KBM-7 (cell line): ENCODE measurements at regions not wholly inside any gene's neighbourhood (a gene's known extent, or its start where the extent isn't known, plus 50 kb on each side); places are given as distances from the start of the nearest gene placed in this dataset.

Experiments
- DNase-seq: peaks from one replicate; pipeline ENCODE4 v3.0.0-alpha.2; 2015
- in situ Hi-C: fragments of 300-500 bp; cut with MboI; formaldehyde crosslinking; loops from 2 replicates; pipeline ENCODE4 v1.14.3; 2020; ENCODE audit warnings: low sequenced_read_pairs, low pct_unique_long_range_greater_than_20kb, mixed read lengths

DNA sequence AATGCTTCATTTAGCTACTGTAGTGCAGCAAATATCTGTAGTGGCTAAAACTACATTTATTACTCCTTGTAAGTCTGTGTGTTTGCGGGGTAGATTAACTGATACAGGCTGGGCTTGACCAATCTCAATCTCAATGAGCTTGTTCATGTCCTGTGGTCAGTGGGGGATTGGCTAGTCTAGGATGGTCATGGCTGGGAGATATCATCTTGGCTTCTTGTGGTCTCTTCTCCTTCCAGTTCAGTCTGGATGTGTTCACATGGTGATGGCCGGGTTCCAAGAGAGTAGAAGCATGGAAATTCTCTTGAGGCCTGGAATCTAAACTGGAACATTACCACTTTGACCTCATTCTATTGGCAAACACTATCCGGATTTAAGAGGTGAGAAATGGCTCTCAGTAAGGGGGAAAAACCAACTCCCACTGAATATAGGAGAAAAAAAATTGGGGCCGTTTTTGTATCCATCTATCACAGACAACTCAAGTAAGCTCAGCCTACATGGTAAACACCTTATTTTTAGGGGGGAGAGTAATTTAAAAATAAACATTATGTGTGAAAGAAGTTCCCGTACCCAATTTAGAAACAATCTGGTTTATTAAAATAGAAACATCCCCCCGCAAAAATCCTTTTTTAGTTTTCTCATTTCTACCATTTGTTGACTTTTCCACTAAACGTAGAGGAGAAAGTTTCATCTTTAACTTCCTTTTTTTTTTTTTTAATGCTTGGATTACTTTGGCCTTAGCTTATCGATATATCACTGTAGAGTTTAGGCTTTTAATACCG, 284.9 kb upstream of the TBC1D5 start:
- in situ Hi-C loops = no loop called here
- DNase-seq = peak; percentile 25

DNA sequence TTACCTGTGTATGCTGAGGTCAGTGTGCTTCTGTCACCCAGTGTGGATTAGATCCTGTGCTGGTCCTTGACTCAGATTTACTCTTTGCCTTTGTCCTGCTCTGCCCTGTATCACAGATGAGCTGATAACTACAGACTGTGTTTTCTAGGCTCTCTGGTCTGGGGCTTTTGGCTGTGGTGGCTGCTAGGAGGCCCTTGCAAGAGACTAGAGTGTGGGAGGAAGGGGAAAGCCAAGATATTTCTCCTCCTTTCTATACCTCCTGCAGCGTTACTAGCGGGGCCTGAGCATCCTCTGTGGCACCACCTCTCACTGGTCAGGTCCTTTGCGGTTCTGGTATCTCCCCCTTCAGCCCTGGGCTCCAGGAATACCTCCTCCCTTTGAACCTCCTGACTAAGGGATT, 282.3 kb upstream of the TBC1D5 start:
- DNase-seq = no peak
- in situ Hi-C loops = no loop called here

DNA sequence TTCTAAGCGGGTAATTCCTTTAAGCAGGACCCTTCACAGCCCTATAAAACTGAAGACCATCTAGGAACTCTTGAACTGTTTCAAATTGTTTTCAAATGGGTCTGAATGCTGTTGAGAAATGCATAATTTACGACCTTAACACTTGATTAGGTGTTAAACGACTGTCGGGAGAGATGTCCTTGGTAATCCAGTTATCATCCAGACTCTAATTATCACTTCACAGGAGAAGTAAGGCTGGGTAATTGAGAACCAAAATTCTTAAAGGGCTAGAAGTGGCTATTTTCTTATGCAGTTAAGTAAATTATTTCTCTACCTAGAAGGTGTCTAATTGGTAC, 276.7 kb upstream of the TBC1D5 start:
- in situ Hi-C loops = no loop called here
- no peak for DNase-seq

DNA sequence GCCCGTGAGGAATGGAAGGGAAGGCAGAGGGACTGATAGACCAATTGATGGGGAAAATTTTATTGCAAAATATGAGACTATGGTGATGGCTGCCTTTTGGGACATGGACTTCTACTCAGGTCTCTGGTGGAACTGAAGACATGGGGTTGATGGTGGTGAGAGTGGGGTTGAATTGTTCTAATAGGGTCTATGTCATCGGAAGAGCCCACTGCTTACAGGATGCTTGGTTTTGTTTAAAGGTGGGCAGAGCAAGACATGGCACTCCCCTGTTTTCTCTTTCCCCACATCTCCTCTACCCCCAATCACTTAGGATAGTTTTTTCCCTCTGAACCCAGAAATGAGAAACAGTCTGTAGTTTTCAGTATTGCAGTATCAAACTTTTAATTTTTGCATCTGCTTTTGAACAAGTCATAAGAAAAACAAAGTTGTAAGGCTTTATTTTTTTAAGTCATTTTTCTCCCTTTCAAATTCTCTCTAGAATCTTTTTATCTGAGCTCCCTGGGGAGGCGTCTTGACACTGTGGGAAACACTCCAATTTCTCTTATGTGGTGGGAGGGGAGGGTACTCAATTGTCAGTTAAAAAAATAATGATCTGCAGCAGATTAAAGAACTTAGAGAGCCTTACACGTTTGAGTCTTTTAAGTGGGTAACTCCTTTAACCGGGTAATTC, 276.2 kb upstream of the TBC1D5 start:
- in situ Hi-C loops = no loop called here
- no peak for DNase-seq

DNA sequence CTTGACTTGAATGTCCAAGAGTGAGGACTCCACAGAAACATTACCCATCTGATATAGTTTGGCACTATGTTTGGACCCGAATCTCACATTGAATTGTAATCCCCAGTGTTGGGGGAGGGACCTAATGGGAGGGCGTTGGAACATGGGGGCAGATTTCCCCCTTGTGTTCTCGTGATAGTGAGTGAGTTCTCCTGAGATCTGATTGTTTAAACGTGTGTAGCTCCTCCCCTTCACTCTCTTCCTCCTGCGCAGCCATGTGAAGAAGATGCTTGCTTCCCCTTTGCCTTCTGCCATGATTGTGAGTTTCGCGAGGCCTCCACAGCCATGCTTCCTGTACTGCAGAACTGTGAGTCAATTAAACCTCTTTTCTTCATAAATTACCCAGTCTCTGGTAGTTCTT, 273.9 kb upstream of the TBC1D5 start:
- no peak for DNase-seq
- in situ Hi-C loops = no loop called here

DNA sequence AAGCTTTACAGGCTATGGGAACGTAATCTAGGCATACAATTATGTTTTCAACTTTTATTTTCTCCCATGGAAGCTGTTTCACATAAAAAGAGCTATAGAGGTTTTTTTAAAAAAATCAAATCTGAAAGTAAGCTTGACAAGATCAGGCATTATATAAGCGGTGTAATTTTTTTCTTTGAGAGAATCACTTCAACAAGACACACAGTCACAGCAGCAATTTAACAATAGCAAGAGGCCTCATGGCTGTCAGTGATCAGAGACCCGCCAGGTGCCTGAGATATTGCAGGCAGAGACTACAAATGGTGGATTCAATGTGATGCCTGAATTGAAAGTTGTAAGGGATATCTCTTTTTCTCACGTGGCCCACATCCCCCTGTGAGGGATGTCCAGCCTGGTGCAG, 270.5 kb upstream of the TBC1D5 start:
- DNase-seq = no peak
- in situ Hi-C loops = no loop called here

DNA sequence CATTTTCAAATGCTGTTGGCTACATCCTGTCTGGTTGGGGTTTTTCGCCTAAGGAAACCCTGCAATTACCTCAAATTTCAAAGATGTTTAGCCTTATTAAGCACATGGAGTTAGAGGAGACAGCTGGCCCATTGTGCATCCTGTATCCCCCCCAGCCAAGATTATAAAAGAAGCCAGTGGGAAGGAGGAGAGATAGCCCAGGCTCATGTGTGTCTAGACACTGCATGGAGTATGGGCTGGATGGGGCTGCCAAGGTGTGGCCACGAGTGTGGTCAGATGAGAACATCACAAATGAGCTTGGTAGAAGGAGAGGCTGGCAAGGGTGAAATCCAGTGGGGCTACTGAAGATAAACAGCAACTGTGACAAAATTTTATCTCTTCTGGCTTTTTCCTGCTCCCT, 270.0 kb upstream of the TBC1D5 start:
- in situ Hi-C loops = no loop called here
- DNase-seq = no peak

DNA sequence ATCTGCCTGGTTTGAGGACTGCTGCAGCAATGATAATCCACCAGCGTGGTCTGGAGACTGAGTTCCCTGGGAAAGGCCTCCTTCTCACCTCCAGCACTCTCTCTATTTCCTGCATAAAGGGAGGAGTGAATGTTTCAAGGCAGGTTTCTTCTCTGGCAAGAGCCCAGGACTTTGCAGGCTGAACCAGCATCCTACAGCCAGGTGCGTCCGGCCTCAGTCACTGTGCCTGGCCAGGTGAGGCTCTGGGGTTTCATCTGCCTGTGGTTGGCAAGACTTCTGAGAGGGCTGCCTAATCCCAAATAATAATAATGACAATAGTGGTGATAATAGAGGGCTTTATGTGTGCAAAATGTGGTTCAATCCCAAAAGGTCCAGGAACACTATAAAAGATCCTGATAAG, 269.0 kb upstream of the TBC1D5 start:
- in situ Hi-C loops = no loop called here
- DNase-seq = no peak

DNA sequence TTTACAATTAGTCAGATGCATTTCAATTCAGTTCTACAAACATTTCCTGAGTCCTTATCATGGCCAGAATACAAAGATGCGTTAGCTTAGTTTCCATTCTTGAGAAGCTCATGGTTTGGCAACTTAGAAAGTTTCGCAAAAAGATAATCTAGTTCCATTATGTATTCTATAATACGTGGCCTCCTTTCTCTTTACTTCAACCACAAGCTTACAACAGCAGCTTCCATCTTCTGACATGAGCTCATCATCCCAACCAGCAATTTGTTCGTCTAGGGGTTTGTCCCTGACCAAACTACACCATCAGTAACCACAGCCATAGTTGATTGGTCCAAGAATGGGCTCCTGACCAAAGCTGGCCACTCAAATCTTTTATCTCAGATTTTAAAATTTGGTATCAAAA, 267.6 kb upstream of the TBC1D5 start:
- in situ Hi-C loops = no loop called here
- DNase-seq = no peak

DNA sequence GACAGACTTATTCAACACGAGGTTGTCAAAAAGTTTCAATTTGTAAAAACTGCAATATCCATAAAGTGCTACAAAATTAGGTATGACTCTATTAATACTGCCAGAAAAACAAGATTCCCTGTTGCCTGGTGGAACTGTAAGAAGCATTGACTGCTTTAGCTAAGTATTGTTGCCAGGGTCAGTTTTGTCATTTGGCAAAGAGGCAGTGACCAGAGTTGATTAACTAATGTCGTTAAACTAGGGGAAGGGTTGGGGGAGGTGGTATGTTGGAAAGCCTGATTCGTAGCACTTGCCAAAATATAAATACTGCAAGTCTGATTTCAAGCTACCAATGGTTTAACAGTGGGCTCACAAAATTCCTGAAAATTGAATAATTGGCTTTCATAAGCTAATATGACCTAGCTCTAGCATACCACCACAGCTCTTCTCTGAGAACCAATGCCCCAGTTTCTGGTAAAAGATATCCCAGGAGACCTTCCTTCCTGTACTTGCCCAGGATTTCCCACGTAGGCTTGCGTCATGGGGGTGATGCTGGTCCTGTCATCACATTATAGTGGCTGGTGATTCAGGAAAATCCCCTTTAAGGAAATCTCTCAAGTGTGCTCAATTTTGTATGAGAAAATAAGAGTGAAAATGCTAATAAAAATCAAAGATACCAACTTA, 266.4 kb upstream of the TBC1D5 start:
- in situ Hi-C loops = no loop called here
- no peak for DNase-seq

DNA sequence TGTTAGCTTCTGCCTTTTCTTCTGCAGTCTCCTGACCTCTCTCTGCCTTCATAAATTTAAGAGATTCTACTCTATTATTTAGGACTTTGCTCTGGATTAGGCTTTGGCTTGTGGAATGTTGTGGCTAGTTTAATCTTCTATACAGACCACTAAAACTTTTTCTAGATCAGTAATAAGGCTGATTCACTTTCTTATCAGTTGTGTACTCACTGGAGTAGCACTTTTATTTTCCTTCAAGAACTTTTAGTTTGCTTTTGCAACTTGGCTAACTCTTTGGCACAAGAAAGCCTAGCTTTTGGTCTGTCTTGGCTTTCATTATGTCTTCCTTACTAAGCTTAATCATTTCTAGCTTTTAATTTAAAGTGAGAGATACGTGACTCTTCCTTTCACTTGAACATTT, 265.5 kb upstream of the TBC1D5 start:
- in situ Hi-C loops = no loop called here

DNA sequence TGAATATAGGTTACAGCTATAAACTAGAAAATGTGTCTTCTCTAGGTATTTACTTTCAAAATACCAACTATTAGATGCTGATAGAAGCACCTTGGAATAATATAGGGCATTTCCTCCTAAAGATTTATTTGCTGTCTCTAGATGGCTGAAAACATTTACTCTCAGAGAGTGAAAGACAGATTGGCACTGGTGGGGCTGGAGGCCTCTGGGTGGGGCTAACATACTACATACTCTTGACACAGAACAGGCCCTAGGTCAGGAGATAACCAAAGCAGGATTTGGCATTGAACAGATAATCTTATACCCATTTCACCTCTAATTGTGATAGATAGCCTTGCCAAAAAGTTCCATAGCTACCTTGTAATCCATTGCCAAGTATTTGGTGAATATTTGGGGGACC, 253.3 kb upstream of the TBC1D5 start:
- in situ Hi-C loops = loop anchor here (25.0 kb wide), 1 partner anchor 217 kb away; no protein-coding TSS in a partner anchor

More for the DNA sequence above, 265.5 kb upstream of the TBC1D5 start:
- no peak for DNase-seq

DNA sequence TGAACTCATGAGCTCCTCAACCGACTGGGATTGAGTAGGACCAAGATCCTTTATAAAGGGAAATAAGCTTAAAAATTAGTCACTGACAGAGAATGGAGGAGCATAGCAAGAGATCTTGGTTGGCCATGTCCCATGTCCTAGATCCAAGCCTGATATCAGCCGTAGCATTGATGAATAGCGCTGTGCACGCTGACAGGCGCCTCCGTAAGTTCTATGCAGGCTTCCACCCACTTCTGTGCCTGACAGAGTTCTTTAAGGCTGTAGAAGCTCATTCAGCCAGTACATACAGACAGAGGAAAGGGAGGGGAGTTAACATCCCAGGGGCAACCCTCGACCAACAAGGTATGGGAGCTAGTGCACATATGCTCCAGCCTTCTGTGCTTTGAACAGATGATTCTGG, 251.7 kb upstream of the TBC1D5 start:
- no peak for DNase-seq
- in situ Hi-C loops = loop anchor here (25.0 kb wide), 1 partner anchor 218 kb away; no protein-coding TSS in a partner anchor

More for the DNA sequence above, 253.3 kb upstream of the TBC1D5 start:
- DNase-seq = peak; percentile 48

DNA sequence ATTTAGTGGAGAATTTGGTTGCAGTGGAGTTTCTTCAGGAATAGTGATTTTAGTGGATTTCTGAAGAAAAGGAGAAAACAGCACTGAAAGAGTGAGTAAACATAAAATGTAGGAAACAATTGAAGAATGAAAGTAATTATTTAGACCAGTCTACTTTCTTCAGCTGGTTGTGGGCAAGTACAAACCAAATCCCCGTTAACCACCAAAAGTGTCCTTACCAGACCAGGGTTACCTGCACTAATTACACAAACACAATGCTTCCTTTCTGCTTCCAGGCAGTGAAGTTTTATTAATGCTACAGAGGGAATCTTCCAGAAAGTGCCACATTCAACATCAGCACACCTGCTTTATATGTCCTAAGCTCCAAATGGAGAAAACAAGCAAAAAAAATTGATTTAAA, 248.0 kb upstream of the TBC1D5 start:
- no peak for DNase-seq
- in situ Hi-C loops = loop anchor here (25.0 kb wide), 1 partner anchor 222 kb away; no protein-coding TSS in a partner anchor

DNA sequence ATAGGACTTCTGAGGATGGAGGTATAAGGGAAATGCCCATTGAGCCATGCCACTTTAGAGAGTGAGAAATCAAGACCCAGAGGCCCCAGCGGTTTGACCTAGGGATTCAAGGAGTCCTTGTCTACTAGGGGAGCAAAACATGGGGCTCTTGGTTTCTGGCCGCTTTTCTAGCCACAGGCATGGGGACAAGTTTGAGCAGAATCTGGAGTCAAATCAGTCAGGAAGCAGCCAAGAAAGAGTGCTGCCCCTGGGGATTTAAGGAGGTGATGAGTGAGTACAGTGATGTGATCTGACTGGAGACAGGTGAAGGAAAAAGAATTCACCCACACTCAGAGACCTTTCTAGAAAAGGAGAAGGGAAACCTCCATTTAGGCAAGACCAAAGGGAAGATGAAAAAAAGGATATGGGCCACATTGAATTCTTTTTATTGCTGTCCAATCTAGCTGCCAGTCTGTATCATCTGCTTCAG, 244.0 kb upstream of the TBC1D5 start:
- in situ Hi-C loops = loop anchor here (10.0 to 25.0 kb wide), 2 partner anchors 138 to 226 kb away; no protein-coding TSS in a partner anchor
- no peak for DNase-seq

DNA sequence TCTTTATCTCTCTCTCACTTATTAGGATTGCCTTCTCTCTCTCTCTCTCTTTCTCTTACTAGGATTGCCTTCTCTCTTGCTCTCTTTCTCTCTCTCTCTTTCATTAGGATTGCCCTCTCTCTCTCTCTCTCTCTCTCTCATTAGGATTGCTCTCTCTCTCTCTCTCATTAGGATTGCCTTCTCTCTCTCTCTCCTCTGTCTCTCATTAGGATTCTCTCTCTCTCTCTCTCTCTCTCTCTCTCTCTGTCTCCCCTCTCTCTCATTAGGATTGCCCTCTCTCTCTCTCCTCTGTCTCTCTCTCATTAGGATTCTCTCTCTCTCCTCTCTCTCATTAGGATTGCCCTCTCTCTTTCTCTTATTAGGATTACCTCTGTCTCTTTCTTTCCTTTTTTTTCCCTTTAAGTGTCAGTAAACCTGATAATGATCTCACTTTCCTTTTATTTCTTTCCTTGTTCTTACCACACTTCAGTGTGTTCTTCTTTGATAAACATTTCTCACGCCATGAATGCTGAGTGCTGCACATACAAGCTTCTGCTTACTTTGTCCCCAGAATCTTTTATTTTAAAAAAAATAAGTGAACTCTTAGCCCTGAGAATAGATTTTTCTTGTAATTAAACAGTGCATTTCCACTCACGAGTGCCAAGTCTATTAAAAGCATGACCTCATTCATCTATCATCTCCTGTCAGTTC, 243.4 kb upstream of the TBC1D5 start:
- in situ Hi-C loops = loop anchor here (10.0 to 25.0 kb wide), 2 partner anchors 139 to 226 kb away; no protein-coding TSS in a partner anchor
- DNase-seq = peak; percentile 77

DNA sequence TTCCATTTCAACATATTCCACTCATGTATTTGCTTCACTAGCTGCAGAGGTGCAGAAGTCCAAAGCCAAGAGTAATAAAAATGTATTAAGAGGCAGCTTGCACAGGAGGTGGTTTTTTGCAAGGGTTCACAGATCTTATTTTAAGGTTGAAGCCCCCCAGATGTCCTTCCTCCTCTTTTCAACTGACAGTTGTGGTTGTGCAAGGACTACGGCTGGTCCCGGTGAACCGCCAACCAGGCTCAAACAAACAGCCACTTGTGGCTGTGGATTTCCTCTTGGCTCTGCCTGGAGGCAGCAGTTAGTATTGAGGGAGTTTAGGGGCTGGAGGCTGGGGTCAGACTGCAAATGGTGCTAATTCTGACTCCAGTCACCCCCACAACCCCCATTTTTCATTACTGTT, 240.7 kb upstream of the TBC1D5 start:
- in situ Hi-C loops = loop anchor here (10.0 to 25.0 kb wide), 2 partner anchors 142 to 229 kb away; no protein-coding TSS in a partner anchor
- DNase-seq = peak; percentile 99

DNA sequence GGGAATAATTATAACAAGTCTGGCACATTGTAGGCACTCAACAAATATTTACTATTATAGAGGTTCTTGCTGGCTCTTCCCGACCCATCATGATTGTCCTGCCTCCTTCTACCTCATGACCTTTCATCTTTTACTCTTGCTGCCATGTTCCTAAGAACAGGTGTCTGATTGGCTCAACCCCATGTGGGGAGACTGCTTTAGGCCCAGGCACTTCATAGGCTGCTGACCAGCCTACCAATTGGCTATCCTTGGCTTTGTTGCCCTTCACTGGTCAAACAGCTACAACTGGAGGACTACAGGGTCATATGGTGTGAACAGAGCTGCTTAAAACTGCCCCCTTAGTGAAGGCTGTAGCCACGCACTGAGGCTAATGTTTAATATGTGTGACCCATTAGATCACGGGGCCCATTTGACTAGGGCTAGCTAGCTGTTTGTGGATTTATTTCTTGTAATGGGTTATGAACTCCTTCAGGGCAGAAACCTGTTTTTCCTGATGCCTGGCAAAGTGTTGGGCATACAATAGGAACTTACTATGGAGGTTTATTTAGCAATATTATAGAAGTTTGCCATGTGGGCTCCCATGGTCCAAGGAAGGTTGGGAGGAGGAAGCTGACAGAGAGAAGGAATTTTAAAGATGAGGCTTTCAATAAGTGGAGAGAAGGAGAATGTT, 239.9 kb upstream of the TBC1D5 start:
- in situ Hi-C loops = loop anchor here (10.0 to 25.0 kb wide), 2 partner anchors 142 to 230 kb away; no protein-coding TSS in a partner anchor
- no peak for DNase-seq

DNA sequence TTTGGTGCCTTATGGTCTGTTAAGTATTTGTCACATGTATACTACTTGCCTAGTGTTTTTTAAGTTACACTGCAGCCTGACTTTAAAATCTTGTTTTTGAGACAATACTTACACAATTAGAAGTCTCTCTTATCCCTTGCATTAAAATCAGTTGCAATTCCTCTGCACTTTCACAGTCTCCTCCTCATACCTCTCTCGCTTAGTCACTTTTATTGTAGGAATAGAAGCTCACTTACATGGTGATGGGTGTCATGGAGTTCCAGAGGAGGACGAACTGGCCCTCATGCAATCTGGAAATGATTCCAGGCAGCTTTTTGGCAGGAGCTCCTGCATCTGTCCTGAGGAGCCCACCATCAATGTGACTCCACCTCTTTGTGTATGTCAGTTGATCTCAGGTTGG, 238.4 kb upstream of the TBC1D5 start:
- in situ Hi-C loops = loop anchor here (10.0 to 25.0 kb wide), 2 partner anchors 144 to 231 kb away; no protein-coding TSS in a partner anchor
- no peak for DNase-seq
